Keratinocyte (primary cell): ENCODE measurements at regions not wholly inside any gene's neighbourhood (a gene's known extent, or its start where the extent isn't known, plus 50 kb on each side); places are given as distances from the start of the nearest gene placed in this dataset.
A peak's percentile ranks its signal among the peaks of the same experiment; 100 is the strongest.

Source experiments
- DNase-seq: peaks from one replicate; pipeline ENCODE4 v3.0.0-alpha.2; 2011; ENCODE audit warnings: low read depth, missing footprints, low spot score
- FAIRE-seq: peaks from 2 replicates; lab custom pipeline; 2011; peaks lifted over from hg19 to GRCh38; lab: Jason Lieb, UNC
- H2AFZ ChIP-seq: 2 replicates; pipeline ENCODE4 v1.6.0; 2012; ENCODE audit warnings: low read length, control low read depth, inconsistent platforms; ENCODE audit not compliant: control insufficient read depth
- H3K27ac ChIP-seq: 2 replicates; pipeline ENCODE4 v1.5.1; 2011; ENCODE audit warnings: low read length; ENCODE audit not compliant: control insufficient read depth, insufficient read depth
- H3K27me3 ChIP-seq: 3 replicates; pipeline ENCODE4 v1.6.0; 2011; ENCODE audit warnings: low read length; ENCODE audit not compliant: control insufficient read depth, insufficient read depth; ENCODE audit errors: extremely low read depth
- H3K36me3 ChIP-seq, 2 experiments: 2 replicates in 1 of 2; 3 replicates in 1 of 2; pipeline ENCODE4 v1.5.1; 2011; ENCODE audit warnings: low read length in 2 of 2, mild to moderate bottlenecking in 1 of 2; ENCODE audit not compliant: control insufficient read depth in 2 of 2, insufficient read depth in 2 of 2; ENCODE audit errors: extremely low read depth in 1 of 2
- H3K4me1 ChIP-seq: 3 replicates; pipeline ENCODE4 v1.5.1; 2011; ENCODE audit warnings: low read length; ENCODE audit not compliant: control insufficient read depth, insufficient read depth; ENCODE audit errors: extremely low read depth
- H3K4me2 ChIP-seq: 3 replicates; pipeline ENCODE4 v1.6.0; 2011; ENCODE audit warnings: low read depth, low read length; ENCODE audit not compliant: control insufficient read depth, insufficient read depth; ENCODE audit errors: extremely low read depth
- H3K4me3 ChIP-seq, 3 experiments: fragments of 200-600 bp in 1 of 3; sonication (generic) in 1 of 3; 2 replicates in 2 of 3; 3 replicates in 1 of 3; pipeline ENCODE4 v1.5.1; 2011 to 2016; ENCODE audit warnings: low read length in 3 of 3, mild to moderate bottlenecking in 3 of 3, control low read depth in 2 of 3, inconsistent platforms in 1 of 3, low read depth in 1 of 3, mixed read lengths in 1 of 3, mixed run types in 1 of 3, moderate library complexity in 1 of 3; ENCODE audit not compliant: control insufficient read depth in 2 of 3, insufficient read depth in 2 of 3; ENCODE audit errors: extremely low read depth in 1 of 3
- H3K79me2 ChIP-seq: 2 replicates; pipeline ENCODE4 v1.6.0; 2012; ENCODE audit warnings: low read length; ENCODE audit not compliant: control insufficient read depth, insufficient read depth
- H3K9ac ChIP-seq: 3 replicates; pipeline ENCODE4 v1.6.0; 2011; ENCODE audit warnings: low read length; ENCODE audit not compliant: control insufficient read depth, insufficient read depth; ENCODE audit errors: extremely low read depth
- H3K9me1 ChIP-seq: 3 replicates; pipeline ENCODE4 v1.6.0; 2011; ENCODE audit warnings: low read length; ENCODE audit not compliant: control insufficient read depth, insufficient read depth; ENCODE audit errors: extremely low read depth
- H3K9me3 ChIP-seq: 2 replicates; pipeline ENCODE4 v1.5.1; 2012; ENCODE audit warnings: low read depth, low read length; ENCODE audit not compliant: control insufficient read depth
- H4K20me1 ChIP-seq: 3 replicates; pipeline ENCODE4 v1.6.0; 2011; ENCODE audit warnings: low read length; ENCODE audit not compliant: control insufficient read depth, insufficient read depth; ENCODE audit errors: extremely low read depth
- EZH2 ChIP-seq: IDR thresholded peaks from one replicate; pipeline ENCODE4 v1.6.1; 2012; ENCODE audit warnings: inconsistent platforms, mild to moderate bottlenecking, low read length, moderate library complexity
- dilution Hi-C: fragments of 300-500 bp; cut with MboI; formaldehyde crosslinking; loops from one replicate; pipeline ENCODE4 v1.7.0; 2020; ENCODE audit warnings: low sequenced_read_pairs; ENCODE audit not compliant: extremely low pct_ligation_motif_present
- TF ChIP-seq, protein P1 (sequence below), 3 experiments: IDR thresholded peaks in 1 of 3; conservative IDR thresholded peaks in 1 of 3; optimal IDR thresholded peaks in 1 of 3; 2 replicates in 2 of 3; 3 replicates in 1 of 3; pipeline versions ENCODE3 to v1.5.1; 2011; ENCODE audit warnings: low read length in 3 of 3, mild to moderate bottlenecking in 3 of 3, moderate library complexity in 2 of 3, control low read depth in 1 of 3, inconsistent platforms in 1 of 3; ENCODE audit not compliant: insufficient read depth in 2 of 3; ENCODE audit errors: extremely low read depth in 1 of 3

- TF ChIP-seq, protein P1, sequence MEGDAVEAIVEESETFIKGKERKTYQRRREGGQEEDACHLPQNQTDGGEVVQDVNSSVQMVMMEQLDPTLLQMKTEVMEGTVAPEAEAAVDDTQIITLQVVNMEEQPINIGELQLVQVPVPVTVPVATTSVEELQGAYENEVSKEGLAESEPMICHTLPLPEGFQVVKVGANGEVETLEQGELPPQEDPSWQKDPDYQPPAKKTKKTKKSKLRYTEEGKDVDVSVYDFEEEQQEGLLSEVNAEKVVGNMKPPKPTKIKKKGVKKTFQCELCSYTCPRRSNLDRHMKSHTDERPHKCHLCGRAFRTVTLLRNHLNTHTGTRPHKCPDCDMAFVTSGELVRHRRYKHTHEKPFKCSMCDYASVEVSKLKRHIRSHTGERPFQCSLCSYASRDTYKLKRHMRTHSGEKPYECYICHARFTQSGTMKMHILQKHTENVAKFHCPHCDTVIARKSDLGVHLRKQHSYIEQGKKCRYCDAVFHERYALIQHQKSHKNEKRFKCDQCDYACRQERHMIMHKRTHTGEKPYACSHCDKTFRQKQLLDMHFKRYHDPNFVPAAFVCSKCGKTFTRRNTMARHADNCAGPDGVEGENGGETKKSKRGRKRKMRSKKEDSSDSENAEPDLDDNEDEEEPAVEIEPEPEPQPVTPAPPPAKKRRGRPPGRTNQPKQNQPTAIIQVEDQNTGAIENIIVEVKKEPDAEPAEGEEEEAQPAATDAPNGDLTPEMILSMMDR (optimal IDR thresholded peaks at IDR 0.05 in 1 of 3, IDR thresholded peaks at IDR 0.05 in 1 of 3, conservative IDR thresholded peaks at IDR 0.05 in 1 of 3; ENCODE audit: extremely low read depth in 1 of 3, insufficient read depth in 2 of 3, low read length in 3 of 3): peak in 1 of 3 experiments; percentile 5
- no peak for TF ChIP-seq EZH2
Measured at GRCh38 chr15:77840991-77841775, 208.5 kb upstream of the LINGO1 start.

DNA sequence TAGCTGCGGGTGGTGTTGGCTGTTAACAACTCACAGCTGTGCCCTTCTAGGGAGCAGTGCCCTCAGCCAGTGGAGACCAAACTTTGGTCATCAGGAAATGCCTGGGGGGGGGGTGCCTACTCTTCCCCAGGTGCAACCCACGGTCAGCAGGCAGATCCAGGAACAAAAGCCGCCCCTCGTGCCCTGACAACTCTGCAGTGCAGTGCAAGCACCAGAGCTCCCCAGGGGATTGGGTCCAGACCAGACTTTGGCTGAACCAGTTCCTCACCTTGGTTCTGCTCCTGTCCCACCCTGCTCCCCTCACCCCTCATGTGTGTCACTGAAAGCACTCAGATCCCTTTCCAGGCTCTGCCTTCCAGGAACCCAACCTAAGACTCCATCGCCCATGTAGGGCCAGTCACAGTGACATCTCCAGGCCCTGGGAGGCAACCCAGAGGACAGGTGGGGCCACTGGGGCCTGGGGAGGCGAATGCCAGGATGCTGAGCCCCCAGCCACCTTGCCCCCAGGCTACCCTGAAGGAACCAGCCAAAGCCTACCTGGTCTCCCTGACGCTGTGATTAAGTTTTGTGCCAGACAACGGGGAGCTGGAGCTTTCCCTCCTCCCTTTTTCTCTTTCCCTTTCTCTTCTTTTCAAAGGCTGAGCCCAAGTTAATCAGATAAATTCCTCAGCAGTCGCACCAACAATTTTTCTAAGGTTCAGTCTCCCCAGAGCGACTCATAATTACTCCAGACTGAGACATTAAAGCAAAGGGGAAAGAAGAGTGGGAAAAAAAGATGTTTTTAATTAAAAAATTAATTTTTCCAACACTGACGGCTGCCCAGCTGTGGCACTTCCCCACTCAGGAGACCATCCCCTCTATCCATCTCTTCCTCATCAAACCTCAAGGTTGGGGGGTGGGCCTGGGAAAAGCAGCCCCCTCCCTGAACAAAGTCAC is 207.5 kb upstream of the LINGO1 start:
- H3K9me1 ChIP-seq: peaks cover 3% of the 10 kb centered on the region
- H3K4me1 ChIP-seq: peaks cover 12% of the 10 kb centered on the region
- no peaks in the 10 kb centered on the region for H3K36me3 ChIP-seq
- no peak overlapping the region for H3K27ac ChIP-seq
- dilution Hi-C loops: no loop called here
- no peak for DNase-seq
- peaks cover 9% of the 10 kb centered on the region for H4K20me1 ChIP-seq
- no peak overlapping the region for H3K4me3 ChIP-seq
- H3K27me3 ChIP-seq: peaks cover 27% of the 10 kb centered on the region
- FAIRE-seq: no peak
- no peak overlapping the region for H2AFZ ChIP-seq
- no peaks in the 10 kb centered on the region for H3K79me2 ChIP-seq
- H3K9ac ChIP-seq: no peak overlapping the region
- TF ChIP-seq, protein P1 (optimal IDR thresholded peaks at IDR 0.05 in 1 of 3, IDR thresholded peaks at IDR 0.05 in 1 of 3, conservative IDR thresholded peaks at IDR 0.05 in 1 of 3; ENCODE audit: extremely low read depth in 1 of 3, insufficient read depth in 2 of 3, low read length in 3 of 3): no peak
- no peak for TF ChIP-seq EZH2
- H3K4me2 ChIP-seq: no peak overlapping the region
- H3K9me3 ChIP-seq: no peaks in the 10 kb centered on the region

More at GRCh38 chr15:77840991-77841775, 208.5 kb upstream of the LINGO1 start:
- H3K27ac ChIP-seq: no peak overlapping the region
- peaks cover 12% of the 10 kb centered on the region for H3K4me1 ChIP-seq
- FAIRE-seq (peak; percentile 91), DNase-seq (no peak)
- H2AFZ ChIP-seq: no peak overlapping the region
- no peaks in the 10 kb centered on the region for H3K36me3 ChIP-seq
- peaks cover 9% of the 10 kb centered on the region for H4K20me1 ChIP-seq
- H3K9ac ChIP-seq: no peak overlapping the region
- H3K9me3 ChIP-seq: no peaks in the 10 kb centered on the region
- H3K27me3 ChIP-seq: peaks cover 20% of the 10 kb centered on the region
- peaks cover 3% of the 10 kb centered on the region for H3K9me1 ChIP-seq
- H3K4me2 ChIP-seq: peak overlapping the region; percentile 44
- H3K4me3 ChIP-seq: no peak overlapping the region
- no peaks in the 10 kb centered on the region for H3K79me2 ChIP-seq
- dilution Hi-C loops: no loop called here
